ENCODE measurements at regions not wholly inside any gene's neighbourhood (a gene's known extent, or its start where the extent isn't known, plus 50 kb on each side); places are given as distances from the start of the nearest gene placed in this dataset.

- TF ChIP-seq PHF8 (conservative IDR thresholded peaks at IDR 0.05; ENCODE audit: low read depth, low read length): no peak
- no peak for TF ChIP-seq MAX (IDR thresholded peaks at IDR 0.05)
- TF ChIP-seq CHD2 (IDR thresholded peaks at IDR 0.05; ENCODE audit: low read length): no peak
- no peak for TF ChIP-seq CBX8 (IDR thresholded peaks at IDR 0.05; ENCODE audit: borderline replicate concordance, low read depth, low read length)
- TF ChIP-seq GABPA (IDR thresholded peaks at IDR 0.05; ENCODE audit: borderline replicate concordance, insufficient read depth, low read length): no peak
- TF ChIP-seq TEAD4 (IDR thresholded peaks at IDR 0.05; ENCODE audit: low read depth, low read length): no peak
Observed at GRCh38 chr2:863732-864450, 86.8 kb upstream of the SNTG2 start (continued).
